NCI-H69 (cell line): ENCODE measurements at regions not wholly inside any gene's neighbourhood (a gene's known extent, or its start where the extent isn't known, plus 50 kb on each side); places are given as distances from the start of the nearest gene placed in this dataset.

Experiments
- DNase-seq: peaks from one replicate; lab custom pipeline; 2025; lab: John Stamatoyannopoulos, UW

- no peak for DNase-seq
Observed at GRCh38 chr22:47995718-47996117, 1233.3 kb downstream of the TBC1D22A start.

- DNase-seq: no peak
Observed at GRCh38 chr22:47995264-47995627, 1232.8 kb downstream of the TBC1D22A start.

DNA sequence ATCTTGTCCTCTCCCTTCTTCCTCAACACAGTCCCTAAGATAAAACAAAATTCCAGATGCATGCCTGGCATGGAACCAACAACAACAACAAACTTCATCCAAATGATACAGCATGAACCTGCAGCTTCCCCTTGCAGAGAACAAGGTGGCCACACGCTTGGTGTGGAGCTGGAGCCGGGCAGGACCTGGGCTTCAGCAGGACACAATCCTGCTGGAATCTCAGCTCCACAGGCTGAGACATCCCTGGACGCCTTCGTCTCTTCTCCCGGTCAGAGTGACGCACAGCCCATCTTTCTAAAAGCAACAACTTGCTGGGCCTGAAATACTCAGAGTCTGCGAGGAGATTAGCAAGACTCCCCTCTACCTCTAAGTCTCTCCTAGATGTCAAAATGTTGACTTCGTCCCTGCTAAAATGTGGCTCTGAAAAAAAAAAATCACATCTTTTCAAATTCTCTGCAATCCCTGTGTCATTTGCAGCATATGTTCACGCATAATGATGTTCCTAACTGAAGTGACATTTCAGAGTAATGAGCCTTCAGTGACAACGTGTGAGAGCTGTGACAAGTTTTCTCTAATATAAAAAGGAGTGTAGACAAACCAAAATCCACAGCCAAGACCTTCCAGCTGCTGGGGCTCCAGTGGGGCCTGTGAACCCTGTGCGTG is 1232.3 kb downstream of the TBC1D22A start:
- DNase-seq: no peak

- no peak for DNase-seq
Observed at GRCh38 chr22:47994045-47994444, 1231.6 kb downstream of the TBC1D22A start.

- DNase-seq: no peak
Observed at GRCh38 chr22:47990481-47990880, 1228.0 kb downstream of the TBC1D22A start.

- no peak for DNase-seq
Observed at GRCh38 chr22:47987885-47988515, 1225.5 kb downstream of the TBC1D22A start.

- DNase-seq: no peak
Observed at GRCh38 chr22:47976219-47976618, 1213.8 kb downstream of the TBC1D22A start.

- no peak for DNase-seq
Observed at GRCh38 chr22:47967831-47968230, 1205.4 kb downstream of the TBC1D22A start.

- no peak for DNase-seq
Observed at GRCh38 chr22:47966316-47966715, 1203.9 kb downstream of the TBC1D22A start.

- DNase-seq: no peak
Observed at GRCh38 chr22:47965896-47966295, 1203.4 kb downstream of the TBC1D22A start.

DNA sequence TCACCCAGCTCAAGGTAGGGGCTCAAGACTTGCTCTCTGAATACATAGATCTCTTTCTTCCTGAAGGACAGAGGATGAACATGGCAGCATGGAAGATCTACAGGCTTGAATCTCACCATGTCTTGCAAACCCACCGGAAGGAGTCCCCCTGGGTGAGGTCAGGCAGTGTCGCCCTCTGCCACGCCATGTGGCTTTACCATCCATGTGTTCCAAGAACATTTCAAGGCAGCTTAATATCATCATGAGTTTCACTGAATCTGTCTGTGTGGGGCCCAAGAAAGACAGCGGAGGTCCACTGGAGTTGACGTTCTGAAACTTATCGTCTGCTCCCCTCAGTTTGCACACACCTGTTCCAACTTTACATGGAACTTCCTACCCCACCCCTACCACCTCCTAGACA is 1202.6 kb downstream of the TBC1D22A start:
- no peak for DNase-seq

- no peak for DNase-seq
Observed at GRCh38 chr22:47963660-47964059, 1201.2 kb downstream of the TBC1D22A start.

- no peak for DNase-seq
Observed at GRCh38 chr22:47957649-47958048, 1195.2 kb downstream of the TBC1D22A start.

DNA sequence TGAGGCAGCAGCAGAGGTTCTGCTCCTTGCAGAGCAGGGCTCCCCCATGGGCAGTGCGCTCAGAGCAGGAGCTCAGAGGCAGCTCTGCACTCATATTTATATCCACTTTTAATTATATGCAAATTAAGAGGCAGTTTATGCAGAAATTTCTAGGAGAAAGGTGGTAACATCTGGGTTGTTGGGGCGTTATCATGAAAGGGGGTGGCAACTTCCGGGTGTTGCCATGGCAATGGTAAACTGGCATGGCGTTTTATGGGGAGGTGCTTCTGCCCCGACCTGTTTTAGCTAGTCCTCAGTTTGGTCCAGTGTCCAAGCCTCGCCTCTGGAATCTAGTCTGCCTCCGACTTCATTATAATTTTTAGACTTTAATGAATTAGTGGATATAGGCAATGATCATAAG is 1191.7 kb downstream of the TBC1D22A start:
- no peak for DNase-seq

GRCh38 chr22:47944941-47945340 is 1182.5 kb downstream of the TBC1D22A start:
- no peak for DNase-seq

GRCh38 chr22:47943729-47944700 is 1181.6 kb downstream of the TBC1D22A start:
- peak; percentile 68 for DNase-seq

DNA sequence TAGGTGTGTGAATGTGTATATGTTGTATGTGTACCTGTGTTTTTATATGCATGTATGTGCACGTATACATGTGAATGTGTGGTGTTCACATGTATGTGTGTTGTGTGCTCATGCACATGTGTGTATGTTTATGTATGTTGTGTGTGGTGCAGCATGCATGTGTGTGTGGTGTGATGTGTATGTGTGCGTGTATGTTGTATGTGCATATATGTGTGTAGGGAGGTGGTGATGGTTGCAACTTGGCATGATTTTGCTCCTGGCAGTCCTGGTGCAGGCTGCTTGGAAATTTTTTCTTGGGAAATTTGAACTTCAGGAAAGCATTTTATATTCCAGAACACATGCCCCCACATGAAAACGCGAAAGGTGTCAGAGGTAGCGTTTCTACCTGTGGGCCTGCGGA is 1177.8 kb downstream of the TBC1D22A start:
- DNase-seq: no peak

GRCh38 chr22:47933891-47934290 is 1171.4 kb downstream of the TBC1D22A start:
- DNase-seq: no peak

DNA sequence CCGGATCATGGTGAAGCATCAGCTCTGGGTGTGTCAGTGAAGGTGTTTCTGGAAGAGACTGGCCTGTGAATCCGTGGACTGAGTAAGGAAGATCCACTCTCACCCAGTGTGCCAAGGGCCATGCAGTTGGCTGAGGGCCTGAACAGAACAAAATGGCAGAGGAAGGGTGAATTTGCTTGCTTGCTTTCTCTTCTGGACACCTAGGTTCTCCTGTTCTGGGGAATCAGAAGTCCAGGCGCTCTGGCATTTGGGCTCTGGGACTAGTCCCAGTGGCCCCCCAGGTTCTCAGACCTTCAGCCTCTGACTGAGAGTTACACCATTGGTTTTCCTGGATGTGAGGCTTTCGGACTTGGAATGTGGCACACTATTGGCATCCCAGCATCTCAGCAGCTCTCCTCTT is 1170.8 kb downstream of the TBC1D22A start:
- no peak for DNase-seq

DNA sequence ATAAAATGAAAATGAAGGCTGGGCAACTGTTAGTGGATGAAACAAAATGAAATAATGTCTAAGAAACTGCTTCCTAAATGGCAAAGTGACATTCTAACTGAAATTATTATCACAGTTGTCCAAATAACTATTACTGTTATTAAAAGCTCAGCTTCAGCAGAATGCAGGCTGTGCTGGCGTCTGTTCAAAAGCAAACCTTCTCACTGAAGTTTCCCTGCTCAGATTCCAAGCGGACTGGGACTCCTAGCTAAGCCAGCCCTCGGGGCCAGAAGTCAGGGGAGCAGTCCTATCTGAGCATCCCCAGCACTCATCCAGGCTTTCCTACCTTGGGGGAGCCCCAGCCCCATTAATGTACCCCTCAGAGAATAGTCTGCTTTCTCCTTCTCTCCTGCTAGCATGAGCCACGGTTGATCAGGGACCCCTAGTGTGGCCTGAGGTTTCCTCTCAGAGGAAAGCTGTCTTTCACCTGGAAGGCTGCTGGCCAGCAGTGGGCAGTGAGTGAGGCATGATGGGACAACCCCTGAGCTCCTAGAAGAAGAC is 1167.3 kb downstream of the TBC1D22A start:
- no peak for DNase-seq

DNA sequence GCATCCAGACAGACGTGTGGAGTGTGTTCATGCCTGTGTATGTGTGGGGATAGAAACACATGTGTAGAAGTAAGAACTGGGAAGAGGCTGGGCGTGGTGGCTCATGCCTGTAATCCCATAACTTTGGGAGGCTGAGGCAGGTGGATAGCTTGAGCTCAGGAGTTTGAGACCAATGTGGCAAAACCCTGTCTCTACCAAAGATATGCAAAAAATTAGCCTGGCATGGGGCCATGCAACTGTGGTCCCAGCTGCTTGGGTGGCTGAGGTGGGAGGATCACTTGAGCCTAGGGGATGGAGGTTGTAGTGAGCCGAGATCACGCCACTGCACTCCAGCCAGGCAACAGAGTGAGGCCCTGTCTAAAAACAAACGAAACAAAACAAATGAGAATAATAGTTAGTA is 1166.6 kb downstream of the TBC1D22A start:
- DNase-seq: no peak

GRCh38 chr22:47928631-47929030 is 1166.2 kb downstream of the TBC1D22A start:
- DNase-seq: no peak
